HG03460 (cell line): ENCODE measurements at regions not wholly inside any gene's neighbourhood (a gene's known extent, or its start where the extent isn't known, plus 50 kb on each side); places are given as distances from the start of the nearest gene placed in this dataset.

Source experiments
- ATAC-seq: cut with Tn5 transposase; IDR thresholded peaks from one replicate; pipeline ENCODE4 v1.9.1; 2021; ENCODE audit not compliant: unreplicated experiment

DNA sequence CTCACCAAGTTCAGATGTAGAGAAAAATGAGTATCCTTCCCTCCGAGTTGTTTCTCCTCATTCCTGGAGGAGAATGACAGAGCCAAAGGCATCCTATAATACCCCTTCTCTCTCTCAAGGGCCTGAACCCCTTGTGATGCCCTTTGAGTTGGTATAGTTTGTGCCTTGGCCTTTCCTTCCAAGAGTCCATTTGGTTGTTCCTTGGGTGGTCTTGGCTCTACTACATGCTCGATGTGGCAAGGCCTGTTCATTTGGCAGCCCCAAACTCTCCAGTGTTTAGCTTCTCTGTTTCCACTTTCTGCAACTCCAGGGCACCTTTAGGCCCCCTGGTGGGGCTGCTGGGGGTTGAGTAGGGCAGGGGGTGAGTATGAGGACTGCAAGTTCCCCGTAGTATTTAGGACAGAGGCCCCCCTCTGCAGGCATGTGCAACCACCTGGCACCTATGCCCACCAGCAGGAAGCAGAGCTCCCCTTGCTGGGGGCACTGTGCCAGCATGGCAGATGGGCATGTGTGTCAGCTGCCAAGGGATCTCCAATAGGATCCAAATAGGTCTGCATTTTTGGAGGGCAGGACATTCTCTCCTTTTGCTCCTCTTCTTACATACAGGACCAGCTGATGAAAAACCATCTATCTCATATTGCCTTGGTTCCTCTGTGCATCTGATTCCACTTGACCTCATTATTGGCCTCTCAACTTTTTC is 217.2 kb upstream of the CADM1 start:
- ATAC-seq, result no peak

DNA sequence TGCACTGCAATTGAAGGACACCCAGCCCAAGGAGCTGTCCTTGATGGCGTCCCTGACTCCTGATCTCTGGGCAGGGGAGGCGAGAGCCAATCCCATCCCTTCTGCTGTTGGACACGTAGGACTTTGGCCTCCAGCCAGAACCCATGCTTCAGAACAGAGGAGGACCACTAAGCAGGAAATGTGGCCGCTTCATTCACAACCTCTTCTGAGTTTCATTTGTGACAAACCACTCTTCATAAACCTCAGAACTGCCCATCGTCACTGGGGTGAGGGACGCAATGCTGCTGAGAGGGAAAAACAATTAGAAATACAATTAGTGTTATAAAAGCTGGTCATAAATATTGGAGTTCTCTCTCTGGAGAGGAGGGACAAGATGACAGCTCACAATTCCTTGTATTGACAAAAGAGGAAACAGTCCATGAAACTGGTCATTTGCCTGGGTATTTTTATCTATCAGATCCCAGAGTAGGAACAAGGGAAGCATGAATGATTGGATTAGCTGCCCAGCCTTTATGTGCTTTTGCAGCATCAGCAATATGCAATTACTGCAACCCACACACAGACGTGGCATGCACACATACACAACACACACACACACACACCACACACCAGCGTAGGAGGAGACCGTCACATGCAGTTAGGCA is 216.5 kb upstream of the CADM1 start:
- ATAC-seq, result no peak

DNA sequence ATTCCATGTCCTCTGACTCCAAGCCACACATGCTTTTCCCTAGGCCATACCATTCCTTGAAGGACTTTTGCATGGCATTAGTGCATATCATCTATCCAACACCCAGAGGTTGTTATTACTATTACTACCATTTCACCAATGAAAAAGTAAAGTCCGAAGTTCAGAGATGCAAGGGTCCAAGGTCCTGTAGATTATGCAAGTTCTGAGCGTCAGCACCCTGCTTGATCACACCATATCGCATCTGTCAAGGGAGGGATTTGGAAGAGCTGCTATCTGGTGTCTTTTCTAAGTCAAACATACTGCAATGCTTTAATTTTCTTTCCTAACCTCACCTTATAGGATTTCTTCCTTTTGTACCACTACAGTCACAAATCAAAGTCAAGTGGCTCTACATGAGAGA is 214.7 kb upstream of the CADM1 start:
- ATAC-seq, result no peak

DNA sequence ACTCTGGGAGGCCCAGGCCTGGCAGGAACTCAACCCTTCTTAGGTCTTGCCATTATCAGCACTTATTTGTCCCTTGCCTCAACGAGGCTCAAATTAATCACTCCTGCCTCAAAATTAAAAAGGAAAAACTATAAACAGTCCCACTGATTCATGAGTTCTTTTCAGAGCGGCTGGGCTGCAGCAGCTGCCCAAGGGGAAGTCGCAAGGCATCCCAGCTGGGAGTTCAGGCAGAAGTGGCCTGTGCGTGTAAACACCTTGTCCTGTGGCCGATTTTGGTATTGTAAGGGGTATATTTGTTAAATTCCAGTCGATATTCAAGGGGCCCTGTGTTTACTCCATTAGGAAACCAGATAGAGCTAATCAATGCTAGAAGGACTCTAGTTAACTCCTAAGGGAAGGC is 213.9 kb upstream of the CADM1 start:
- ATAC-seq, result no peak

DNA sequence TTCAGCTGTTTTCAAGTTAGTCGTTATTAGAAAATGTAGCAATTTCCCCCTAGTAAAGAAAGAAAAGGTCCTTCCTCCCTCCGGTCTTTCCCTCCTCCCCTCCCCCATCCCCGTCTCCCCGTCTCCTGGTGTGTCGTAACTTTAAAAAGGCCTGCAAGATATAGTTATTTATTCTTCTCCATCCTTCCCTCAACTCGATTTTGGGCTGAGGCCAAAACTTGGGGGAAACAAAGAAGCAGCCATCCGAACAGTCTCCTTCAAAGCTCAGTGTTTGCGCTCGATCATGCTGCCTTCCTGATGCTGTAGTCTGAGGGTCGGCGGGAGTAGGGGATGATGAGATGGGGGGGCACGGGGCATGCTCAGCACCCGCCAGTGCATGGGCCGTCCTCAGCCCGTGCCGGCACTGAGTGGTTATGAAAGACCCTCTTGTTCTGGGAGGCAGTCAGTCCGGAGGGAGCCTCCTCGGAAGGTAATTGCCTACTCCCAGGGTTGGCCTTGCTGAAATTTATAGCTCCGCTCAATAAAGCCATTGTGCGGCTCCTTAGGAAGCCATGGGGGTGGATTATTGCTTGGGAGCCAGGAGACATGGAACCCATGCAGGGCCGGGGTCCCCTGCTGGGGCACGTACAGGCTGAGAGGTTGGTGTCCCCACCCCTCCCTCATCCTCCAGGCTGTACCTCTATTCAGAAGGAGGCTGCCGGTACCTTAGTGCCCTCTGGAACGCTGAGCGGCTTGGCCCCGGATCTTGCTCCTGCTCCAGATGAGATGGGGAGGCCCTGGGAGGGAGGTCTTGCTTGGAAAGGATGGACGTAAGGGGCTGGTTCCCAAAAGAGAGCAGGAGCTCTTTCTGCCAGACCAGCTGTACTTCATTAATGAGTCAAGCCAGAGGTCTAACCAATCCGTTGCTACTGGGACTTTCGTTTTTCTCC is 212.7 kb upstream of the CADM1 start:
- no peak for ATAC-seq

DNA sequence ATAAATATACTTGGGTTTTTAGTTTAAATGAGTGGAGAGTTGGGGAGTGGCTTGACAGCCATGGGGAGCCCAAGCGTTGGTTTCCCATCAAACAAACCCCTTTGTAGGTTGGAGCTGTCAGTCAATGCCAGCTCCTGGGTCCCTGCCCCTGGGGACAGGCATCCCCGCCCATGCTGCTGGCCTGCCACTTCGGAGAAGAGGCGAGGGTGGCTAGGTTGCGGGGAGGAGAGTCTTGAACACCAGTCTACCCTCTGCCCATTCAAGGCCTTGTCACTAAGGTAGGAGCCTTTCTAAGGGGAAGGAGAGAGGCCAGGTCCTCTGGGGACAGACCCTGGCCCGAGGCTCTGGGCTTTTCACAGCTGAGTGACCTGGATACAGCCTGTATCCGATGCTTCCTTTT is 211.9 kb upstream of the CADM1 start:
- no peak for ATAC-seq

DNA sequence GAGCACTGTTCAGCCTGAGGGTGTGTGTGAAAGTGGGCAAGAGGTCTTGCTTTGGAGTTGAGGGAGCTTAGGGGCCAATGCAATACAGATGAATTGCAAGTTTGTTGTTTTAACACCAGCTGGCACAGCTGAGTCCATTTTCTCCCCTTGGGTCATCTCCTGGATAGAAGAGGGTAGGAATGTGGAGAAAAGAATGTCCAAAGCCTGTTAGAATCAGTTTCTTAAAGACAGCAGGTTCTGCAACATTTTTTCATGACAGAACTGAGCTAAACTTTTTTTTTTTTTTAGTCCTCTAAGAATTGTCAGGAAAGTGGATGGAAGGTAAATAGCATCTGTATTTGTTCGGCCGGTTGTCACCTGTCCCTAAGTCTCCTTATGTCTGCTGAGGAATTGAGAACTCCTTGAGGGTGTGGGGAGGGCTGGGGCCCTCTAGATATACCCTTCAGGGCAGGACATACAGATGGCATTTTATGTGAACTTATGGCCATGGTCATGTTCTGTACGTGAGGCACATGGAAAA is 211.1 kb upstream of the CADM1 start:
- ATAC-seq, result no peak

DNA sequence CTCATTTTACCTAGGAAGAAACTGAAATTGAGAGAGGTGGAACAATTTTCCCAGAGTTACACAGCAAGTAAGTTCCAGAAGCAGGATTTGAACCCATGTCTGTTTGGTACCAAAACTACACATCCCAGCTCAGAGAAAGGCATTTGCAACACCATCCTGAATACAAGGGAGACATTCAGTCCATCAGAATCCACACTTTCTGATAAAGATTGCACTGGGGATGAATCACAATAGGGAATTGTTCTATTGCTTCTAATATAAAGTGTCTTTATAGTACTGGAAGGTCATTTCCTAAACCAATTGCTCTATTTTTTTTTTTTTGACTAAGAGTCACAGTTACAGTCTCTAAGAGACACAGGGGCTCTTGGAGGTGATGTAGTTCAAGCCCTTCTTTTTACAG is 208.1 kb upstream of the CADM1 start:
- no peak for ATAC-seq

DNA sequence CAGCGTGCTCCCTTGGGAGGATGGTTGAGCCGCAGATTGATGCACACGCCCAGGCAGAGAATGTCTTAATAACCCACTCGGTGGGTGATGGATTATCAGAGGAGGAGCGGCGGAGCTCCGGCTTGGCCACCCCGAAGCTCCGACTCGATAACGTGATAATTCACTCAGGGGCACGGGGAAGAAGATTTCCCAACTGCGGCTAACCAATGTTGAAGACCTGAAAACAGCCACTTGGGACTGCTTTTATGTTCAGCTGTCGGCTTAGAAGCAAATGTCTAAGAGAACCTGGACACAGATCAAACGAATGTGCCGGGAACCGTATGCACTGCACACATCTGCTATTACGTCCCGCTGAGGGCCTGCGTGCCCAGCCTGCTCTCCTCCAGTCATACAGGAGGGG is 206.8 kb upstream of the CADM1 start:
- ATAC-seq, result no peak

DNA sequence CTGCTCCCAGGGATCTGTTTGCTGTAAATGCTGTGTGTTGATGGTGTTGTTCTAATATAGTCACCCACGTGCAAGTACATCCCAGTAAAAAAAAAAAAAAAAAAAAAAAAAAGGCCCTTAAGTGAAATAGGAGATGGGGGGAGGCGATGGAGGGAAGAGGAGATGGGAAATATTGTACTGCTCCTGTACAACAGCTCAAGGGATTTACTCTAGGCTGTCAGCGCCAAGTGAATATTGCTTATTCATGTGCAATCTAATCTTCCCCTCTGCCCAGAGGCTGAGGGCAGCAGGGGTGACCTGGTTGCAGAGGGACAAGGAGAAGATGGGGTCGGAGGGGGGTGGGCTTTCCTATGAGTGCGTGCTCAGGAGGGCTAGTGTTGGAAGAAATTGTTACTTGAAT is 206.2 kb upstream of the CADM1 start:
- no peak for ATAC-seq

DNA sequence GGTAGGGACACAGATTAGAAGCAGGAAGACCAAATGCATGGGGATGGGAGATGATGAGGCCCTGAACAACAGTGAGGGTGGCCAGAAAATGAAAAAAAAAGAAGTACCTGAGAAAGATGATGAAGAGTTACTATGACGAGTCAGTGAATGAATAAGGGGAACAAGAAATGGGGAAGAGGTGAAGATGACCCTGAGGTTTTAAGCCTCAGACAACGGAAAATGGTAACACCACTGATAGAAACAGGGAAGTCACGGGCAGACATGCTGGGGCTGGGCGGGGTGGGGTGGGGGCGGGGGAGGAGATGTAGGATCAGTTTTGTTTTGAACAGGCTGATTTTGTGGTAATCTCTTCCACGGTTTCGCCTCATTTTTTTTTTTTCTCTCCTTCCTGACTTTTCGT is 205.1 kb upstream of the CADM1 start:
- ATAC-seq, result no peak

DNA sequence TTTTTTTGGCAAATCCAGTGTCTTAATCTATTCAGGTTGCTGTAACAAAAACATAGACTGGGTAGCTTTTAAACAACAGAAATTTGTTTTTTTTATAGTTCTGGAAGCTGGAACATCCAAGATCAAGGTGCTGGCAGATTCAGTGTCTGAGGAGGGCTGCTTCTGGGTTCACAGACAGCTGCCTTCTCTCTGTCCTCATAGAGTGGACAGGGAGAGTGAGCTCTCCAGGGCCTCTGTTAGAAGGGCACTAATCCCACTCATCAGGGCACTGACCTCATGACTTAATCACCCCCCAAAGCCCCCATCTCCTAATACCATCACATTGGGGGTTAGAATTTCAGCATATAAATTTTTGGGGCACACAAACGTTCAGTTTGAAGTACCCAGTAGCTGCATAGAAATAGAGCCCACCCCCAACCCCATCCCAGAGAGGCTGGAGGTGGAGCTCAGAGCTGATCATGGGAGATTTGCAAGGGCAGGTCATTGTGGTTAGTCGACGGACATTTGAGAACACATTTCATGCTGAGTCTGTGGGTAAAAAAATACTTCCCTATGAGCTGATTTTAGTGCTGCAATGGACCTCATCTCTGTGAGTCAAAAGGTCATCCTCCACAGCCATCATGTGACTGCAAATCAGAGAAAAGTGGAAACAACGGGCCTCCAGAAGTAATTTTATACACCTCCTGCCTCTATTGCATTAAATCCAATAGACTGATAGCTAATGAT is 203.1 kb upstream of the CADM1 start:
- no peak for ATAC-seq

DNA sequence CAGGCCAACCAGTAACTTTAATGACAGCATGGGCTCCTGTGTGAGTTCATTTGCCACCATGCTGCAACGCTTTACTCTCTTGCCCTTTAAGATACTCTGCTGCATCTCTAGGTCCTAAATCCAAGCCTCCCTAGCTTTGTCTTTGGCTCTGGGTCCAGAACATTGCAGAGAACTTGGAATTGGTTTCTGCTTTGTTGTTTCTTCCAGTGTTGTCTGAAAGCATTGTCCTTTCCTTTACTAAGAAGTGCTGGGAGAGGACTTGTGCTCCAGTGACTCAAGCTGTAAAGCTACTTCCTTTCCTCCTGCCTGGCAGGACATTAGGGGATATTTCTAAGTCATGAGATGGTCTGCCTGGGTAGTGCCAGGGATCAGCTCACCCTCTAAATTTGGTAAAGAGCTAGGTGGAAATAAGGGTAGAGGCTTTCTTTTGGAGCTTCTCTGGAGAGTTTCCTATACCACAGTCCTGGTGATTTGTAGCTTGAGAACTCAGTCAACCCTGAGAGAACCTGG is 202.5 kb upstream of the CADM1 start:
- ATAC-seq, result no peak

DNA sequence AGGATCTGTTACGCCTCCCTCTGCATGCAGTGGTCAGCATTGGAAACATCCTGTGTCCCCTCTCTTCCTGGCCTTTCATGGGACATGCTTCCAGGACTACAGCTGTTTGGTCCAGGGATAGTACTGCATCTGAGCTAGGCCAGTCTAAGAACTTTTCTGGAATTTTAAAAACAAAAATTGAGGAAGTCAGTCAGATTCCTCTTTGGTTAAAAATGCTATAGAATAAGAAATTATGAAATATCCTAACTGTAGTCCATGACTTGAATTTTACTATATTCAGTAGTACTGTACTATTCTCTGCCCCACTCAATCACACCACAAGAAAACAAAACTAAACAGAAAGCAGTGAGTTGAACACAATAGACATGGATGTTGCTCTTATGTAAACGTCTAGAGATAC is 201.0 kb upstream of the CADM1 start:
- ATAC-seq, result no peak

DNA sequence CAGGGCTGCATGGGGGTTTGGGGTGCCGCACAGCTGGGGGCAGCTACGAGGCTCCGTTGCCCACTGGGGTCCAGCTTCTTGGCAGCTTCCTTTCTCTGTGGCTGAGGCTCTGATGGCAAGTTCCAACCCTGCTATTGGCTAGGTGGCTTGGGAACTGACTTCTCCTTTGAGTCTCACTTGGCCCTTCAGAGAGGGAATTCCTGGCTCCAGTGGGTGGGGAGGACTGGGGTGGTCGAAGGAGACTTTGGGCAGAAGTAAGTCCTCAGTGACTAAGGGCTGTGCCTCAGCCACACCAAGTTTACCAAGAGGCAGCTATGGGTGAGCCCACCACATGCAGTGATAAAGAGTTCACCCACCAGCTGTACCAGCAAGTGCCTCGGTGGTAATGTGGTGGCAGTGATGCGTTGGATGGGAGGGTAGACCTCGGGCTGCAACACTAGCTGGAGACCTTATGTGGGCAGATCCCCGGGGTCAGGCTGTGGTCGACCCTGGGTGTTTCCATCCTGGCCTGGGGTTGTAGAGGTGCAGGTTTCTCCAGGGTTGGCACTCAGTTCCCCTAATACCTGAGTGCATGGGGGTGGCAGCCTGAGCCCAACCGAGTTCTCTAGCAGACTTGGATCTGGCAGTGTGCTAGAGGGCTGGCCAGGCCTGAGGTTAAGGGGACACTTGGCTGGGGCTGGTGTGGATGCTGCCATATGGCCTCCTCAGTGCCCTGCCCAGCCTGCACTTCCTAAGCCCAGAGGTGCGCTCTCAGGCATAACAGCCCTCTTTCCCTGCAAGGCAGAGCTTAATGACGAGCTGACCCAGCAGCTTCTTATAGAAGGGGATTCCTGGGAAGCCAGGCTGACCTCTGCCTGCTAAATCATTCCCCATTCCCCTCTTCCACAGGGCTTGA is 197.0 kb upstream of the CADM1 start:
- no peak for ATAC-seq

DNA sequence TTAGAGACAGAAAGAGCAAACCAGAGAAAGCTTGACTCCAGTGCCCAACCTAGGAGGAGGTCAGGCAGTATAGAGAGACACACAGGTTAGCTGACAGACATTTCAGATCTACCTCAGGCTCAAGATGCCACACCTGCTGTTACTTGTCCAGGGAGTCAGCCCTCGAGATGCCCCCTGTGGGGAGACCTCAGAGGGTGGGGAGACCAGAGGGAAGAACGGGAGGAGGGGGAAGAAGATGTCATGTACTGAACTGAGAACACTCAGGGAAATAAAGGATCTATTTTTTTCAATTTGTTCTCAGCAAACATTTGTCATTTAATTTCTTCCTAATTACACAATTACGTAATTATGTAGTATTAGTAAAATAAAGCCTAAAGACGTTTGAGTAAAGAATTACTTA is 196.3 kb upstream of the CADM1 start:
- no peak for ATAC-seq

DNA sequence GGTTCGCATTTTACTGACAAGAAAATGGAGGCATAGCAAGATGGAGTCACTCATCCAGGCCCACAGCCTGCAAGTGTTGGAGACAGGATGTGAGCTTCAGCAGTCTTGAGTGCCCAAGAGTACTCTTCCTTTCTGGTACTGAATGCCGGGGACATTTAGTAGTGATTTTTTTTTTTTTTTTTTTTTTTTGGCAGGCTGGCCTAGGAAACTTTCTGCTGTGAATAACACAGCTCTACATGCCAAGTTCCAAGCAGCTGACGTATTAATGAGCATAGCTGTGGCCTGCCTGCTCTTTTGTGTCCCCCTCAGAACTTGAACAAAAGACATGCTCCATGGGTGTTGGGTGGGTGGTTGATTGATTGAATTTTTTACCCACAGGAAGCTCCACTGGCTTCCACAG is 195.5 kb upstream of the CADM1 start:
- no peak for ATAC-seq

DNA sequence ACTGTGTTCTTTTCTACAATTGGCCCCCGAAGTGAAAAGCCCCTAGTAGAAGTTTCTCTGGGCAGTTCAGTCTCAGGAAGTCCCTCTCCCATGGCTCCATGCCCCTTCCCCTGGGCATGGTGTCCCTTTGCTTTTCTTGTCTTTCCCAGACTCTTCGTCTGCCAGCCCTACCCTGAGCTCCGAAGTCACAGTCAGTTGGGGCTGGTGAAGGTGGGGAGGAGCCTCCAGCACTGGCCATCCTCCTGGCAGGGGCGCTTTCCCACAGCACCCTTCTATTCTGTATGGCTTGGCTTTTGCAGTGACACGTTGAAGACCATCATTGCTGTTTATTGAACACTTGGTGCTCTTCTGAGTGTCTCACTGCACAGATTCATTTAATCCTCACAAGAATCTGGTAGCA is 195.1 kb upstream of the CADM1 start:
- no peak for ATAC-seq

DNA sequence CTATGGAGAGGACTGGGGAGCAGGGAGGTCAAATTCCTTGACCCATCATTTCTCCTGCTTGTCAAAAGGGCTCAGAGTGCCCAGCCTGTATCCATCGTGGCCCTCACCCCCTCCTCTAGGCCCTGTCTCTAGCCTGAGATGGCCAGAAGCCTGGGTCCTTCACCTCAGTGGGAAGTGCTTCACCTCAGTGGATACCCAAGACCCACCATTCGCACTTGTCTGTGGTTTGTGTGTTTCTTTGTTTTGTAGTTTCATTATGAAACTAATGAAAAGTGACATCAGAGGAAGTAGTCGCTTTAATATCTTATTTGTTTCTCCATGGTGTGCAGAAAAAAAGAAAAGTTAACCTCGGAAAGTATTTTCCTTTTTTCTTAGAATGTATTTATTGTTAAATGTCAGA is 194.0 kb upstream of the CADM1 start:
- no peak for ATAC-seq

DNA sequence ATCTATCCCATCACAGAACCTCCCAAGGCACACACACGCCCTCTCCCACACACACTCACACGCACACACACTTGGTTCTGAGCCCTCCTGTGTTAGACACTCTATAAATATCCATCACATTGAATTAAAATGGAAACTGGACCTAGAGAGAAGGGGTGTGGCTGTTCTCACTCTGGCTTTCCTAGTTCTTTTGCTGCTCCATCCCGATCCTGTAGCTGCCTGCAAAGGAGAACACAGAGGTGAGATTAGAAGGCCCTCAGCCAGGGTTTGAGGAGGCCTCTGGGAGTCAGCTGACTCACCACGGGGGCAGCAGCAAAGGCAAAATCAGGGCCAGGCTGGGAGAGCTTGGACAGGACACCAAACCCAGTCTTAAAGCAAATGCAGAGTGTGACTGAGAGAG is 192.3 kb upstream of the CADM1 start:
- no peak for ATAC-seq
